T-helper 1 cell treated with Interleukin-12 subunit alpha and Interleukin-12 subunit beta and Interleukin-4 antibody, amounts not matched to agents 30 μg/mL and 1 μg/mL, for 36 hours (primary cell): ENCODE measurements at regions not wholly inside any gene's neighbourhood (a gene's known extent, or its start where the extent isn't known, plus 50 kb on each side); places are given as distances from the start of the nearest gene placed in this dataset.
A peak's percentile ranks its signal among the peaks of the same experiment; 100 is the strongest.

Source experiments
- H3K27ac Mint-ChIP-seq: one replicate; pipeline ENCODE4 v1.8.0; 2021; ENCODE audit warnings: mild to moderate bottlenecking, mixed read lengths
- H3K27me3 Mint-ChIP-seq: one replicate; pipeline ENCODE4 v1.8.0; 2021; ENCODE audit warnings: low read depth, mixed read lengths
- H3K36me3 Mint-ChIP-seq: one replicate; pipeline ENCODE4 v1.8.0; 2021; ENCODE audit warnings: low read depth, mixed read lengths
- H3K4me1 Mint-ChIP-seq: one replicate; pipeline ENCODE4 v1.8.0; 2021; ENCODE audit warnings: low read depth, mixed read lengths
- H3K4me3 Mint-ChIP-seq: one replicate; pipeline ENCODE4 v1.8.0; 2021; ENCODE audit warnings: mild to moderate bottlenecking, moderate library complexity, mixed read lengths
- H3K9me3 Mint-ChIP-seq: one replicate; pipeline ENCODE4 v1.8.0; 2021; ENCODE audit warnings: mixed read lengths

GRCh38 chr4:123288309-123289025 is 108.1 kb upstream of the SPRY1 start:
- H3K9me3 Mint-ChIP-seq = peaks cover 40% of the 10 kb centered on the region
- no peak overlapping the region for H3K27ac Mint-ChIP-seq
- H3K4me3 Mint-ChIP-seq = no peak overlapping the region
- H3K27me3 Mint-ChIP-seq = no peaks in the 10 kb centered on the region
- peaks cover 23% of the 10 kb centered on the region for H3K36me3 Mint-ChIP-seq
- peaks cover 2% of the 10 kb centered on the region for H3K4me1 Mint-ChIP-seq

GRCh38 chr4:123291329-123291728 is 105.3 kb upstream of the SPRY1 start:
- H3K4me1 Mint-ChIP-seq = no peaks in the 10 kb centered on the region
- H3K9me3 Mint-ChIP-seq = peaks cover 51% of the 10 kb centered on the region
- peaks cover 32% of the 10 kb centered on the region for H3K36me3 Mint-ChIP-seq
- H3K27ac Mint-ChIP-seq = no peak overlapping the region
- no peaks in the 10 kb centered on the region for H3K27me3 Mint-ChIP-seq
- H3K4me3 Mint-ChIP-seq = no peak overlapping the region

- no peak overlapping the region for H3K4me3 Mint-ChIP-seq
- H3K9me3 Mint-ChIP-seq = peaks cover 14% of the 10 kb centered on the region
- H3K27ac Mint-ChIP-seq = no peak overlapping the region
- H3K27me3 Mint-ChIP-seq = no peaks in the 10 kb centered on the region
- peaks cover 12% of the 10 kb centered on the region for H3K36me3 Mint-ChIP-seq
- peaks cover 10% of the 10 kb centered on the region for H3K4me1 Mint-ChIP-seq
These were observed 98.8 kb upstream of the SPRY1 start for GRCh38 chr4:123297836-123298235.

GRCh38 chr4:123298261-123298660 is 98.3 kb upstream of the SPRY1 start:
- peaks cover 11% of the 10 kb centered on the region for H3K36me3 Mint-ChIP-seq
- H3K4me1 Mint-ChIP-seq = peaks cover 10% of the 10 kb centered on the region
- H3K4me3 Mint-ChIP-seq = no peak overlapping the region
- peaks cover 13% of the 10 kb centered on the region for H3K9me3 Mint-ChIP-seq
- H3K27ac Mint-ChIP-seq = no peak overlapping the region
- no peaks in the 10 kb centered on the region for H3K27me3 Mint-ChIP-seq

- Mint-ChIP-seq H3K27me3 (no peaks in the 10 kb centered on the region), H3K36me3 (peaks cover 6% of the 10 kb centered on the region), H3K27ac (no peak overlapping the region), H3K9me3 (peaks cover 7% of the 10 kb centered on the region), H3K4me1 (peaks cover 10% of the 10 kb centered on the region), H3K4me3 (no peak overlapping the region)
These were observed 97.8 kb upstream of the SPRY1 start for GRCh38 chr4:123298801-123299200.

GRCh38 chr4:123299212-123299691 is 97.3 kb upstream of the SPRY1 start:
- Mint-ChIP-seq H3K27me3 (no peaks in the 10 kb centered on the region), H3K4me1 (peaks cover 14% of the 10 kb centered on the region), H3K4me3 (no peak overlapping the region), H3K36me3 (peaks cover 4% of the 10 kb centered on the region), H3K27ac (no peak overlapping the region), H3K9me3 (peaks cover 5% of the 10 kb centered on the region)

GRCh38 chr4:123300222-123301039 is 96.2 kb upstream of the SPRY1 start:
- Mint-ChIP-seq H3K27me3 (no peaks in the 10 kb centered on the region), H3K9me3 (peaks cover 5% of the 10 kb centered on the region), H3K36me3 (peaks cover 4% of the 10 kb centered on the region), H3K27ac (no peak overlapping the region), H3K4me3 (no peak overlapping the region), H3K4me1 (peaks cover 15% of the 10 kb centered on the region)

GRCh38 chr4:123301923-123302322 is 94.7 kb upstream of the SPRY1 start:
- Mint-ChIP-seq H3K36me3 (no peaks in the 10 kb centered on the region), H3K9me3 (no peaks in the 10 kb centered on the region), H3K27me3 (no peaks in the 10 kb centered on the region), H3K27ac (no peak overlapping the region), H3K4me1 (peaks cover 15% of the 10 kb centered on the region), H3K4me3 (no peak overlapping the region)

- Mint-ChIP-seq H3K9me3 (no peaks in the 10 kb centered on the region), H3K4me1 (peaks cover 10% of the 10 kb centered on the region), H3K4me3 (no peak overlapping the region), H3K27ac (peak overlapping the region; percentile 64), H3K27me3 (no peaks in the 10 kb centered on the region), H3K36me3 (peaks cover 2% of the 10 kb centered on the region)
These were observed 92.2 kb upstream of the SPRY1 start for GRCh38 chr4:123304151-123304964.

GRCh38 chr4:123305736-123306135 is 90.9 kb upstream of the SPRY1 start:
- Mint-ChIP-seq H3K9me3 (no peaks in the 10 kb centered on the region), H3K4me1 (peaks cover 6% of the 10 kb centered on the region), H3K27ac (no peak overlapping the region), H3K36me3 (peaks cover 2% of the 10 kb centered on the region), H3K4me3 (no peak overlapping the region), H3K27me3 (no peaks in the 10 kb centered on the region)

GRCh38 chr4:123306769-123307168 is 89.8 kb upstream of the SPRY1 start:
- no peak overlapping the region for H3K4me3 Mint-ChIP-seq
- H3K36me3 Mint-ChIP-seq = peaks cover 2% of the 10 kb centered on the region
- H3K27ac Mint-ChIP-seq = no peak overlapping the region
- peaks cover 6% of the 10 kb centered on the region for H3K4me1 Mint-ChIP-seq
- no peaks in the 10 kb centered on the region for H3K9me3 Mint-ChIP-seq
- no peaks in the 10 kb centered on the region for H3K27me3 Mint-ChIP-seq

GRCh38 chr4:123308667-123309066 is 87.9 kb upstream of the SPRY1 start:
- Mint-ChIP-seq H3K9me3 (no peaks in the 10 kb centered on the region), H3K27ac (no peak overlapping the region), H3K27me3 (no peaks in the 10 kb centered on the region), H3K4me1 (peaks cover 6% of the 10 kb centered on the region), H3K4me3 (no peak overlapping the region), H3K36me3 (peaks cover 2% of the 10 kb centered on the region)

GRCh38 chr4:123312116-123312515 is 84.5 kb upstream of the SPRY1 start:
- Mint-ChIP-seq H3K4me1 (no peaks in the 10 kb centered on the region), H3K9me3 (no peaks in the 10 kb centered on the region), H3K4me3 (no peak overlapping the region), H3K27me3 (no peaks in the 10 kb centered on the region), H3K27ac (no peak overlapping the region), H3K36me3 (peaks cover 6% of the 10 kb centered on the region)

GRCh38 chr4:123312951-123313592 is 83.5 kb upstream of the SPRY1 start:
- Mint-ChIP-seq H3K36me3 (peaks cover 6% of the 10 kb centered on the region), H3K9me3 (no peaks in the 10 kb centered on the region), H3K4me3 (no peak overlapping the region), H3K27ac (no peak overlapping the region), H3K4me1 (no peaks in the 10 kb centered on the region), H3K27me3 (no peaks in the 10 kb centered on the region)
